Astrocyte (in vitro differentiated cells and primary cell): ENCODE measurements at regions not wholly inside any gene's neighbourhood (a gene's known extent, or its start where the extent isn't known, plus 50 kb on each side); places are given as distances from the start of the nearest gene placed in this dataset.

Experiments used
- DNase-seq: peaks from one replicate; pipeline ENCODE4 v3.0.0-alpha.2; 2010; ENCODE audit warnings: low read depth
- FAIRE-seq: peaks from 2 replicates; lab custom pipeline; 2011; peaks lifted over from hg19 to GRCh38; lab: Jason Lieb, UNC
- H2AFZ ChIP-seq: 2 replicates; pipeline ENCODE4 v1.6.0; 2012; ENCODE audit warnings: low read depth, low read length, inconsistent platforms
- H3K27ac ChIP-seq: 2 replicates; pipeline ENCODE4 v1.5.1; 2011; ENCODE audit warnings: low read depth, low read length, inconsistent platforms
- H3K27me3 ChIP-seq: 2 replicates; pipeline ENCODE4 v1.6.0; 2011; ENCODE audit warnings: low read length, inconsistent platforms; ENCODE audit not compliant: insufficient read depth
- H3K36me3 ChIP-seq: 2 replicates; pipeline ENCODE4 v1.5.1; 2011; ENCODE audit warnings: low read length, inconsistent platforms; ENCODE audit not compliant: insufficient read depth
- H3K4me1 ChIP-seq: 2 replicates; pipeline ENCODE4 v1.5.1; 2011; ENCODE audit warnings: low read length, inconsistent platforms; ENCODE audit not compliant: insufficient read depth
- H3K4me2 ChIP-seq: 2 replicates; pipeline ENCODE4 v1.6.0; 2012; ENCODE audit warnings: low read length, inconsistent platforms
- H3K4me3 ChIP-seq: 2 replicates; pipeline ENCODE4 v1.5.1; 2011; ENCODE audit warnings: low read depth, mild to moderate bottlenecking, low read length, inconsistent platforms; ENCODE audit not compliant: insufficient read depth
- H3K79me2 ChIP-seq: 2 replicates; pipeline ENCODE4 v1.6.0; 2012; ENCODE audit warnings: mild to moderate bottlenecking, low read length, inconsistent platforms; ENCODE audit not compliant: insufficient read depth
- H3K9ac ChIP-seq: 2 replicates; pipeline ENCODE4 v1.6.0; 2012; ENCODE audit warnings: mild to moderate bottlenecking, low read length, inconsistent platforms
- H3K9me3 ChIP-seq: 2 replicates; pipeline ENCODE4 v1.5.1; 2012; ENCODE audit warnings: low read depth, mild to moderate bottlenecking, low read length, inconsistent platforms; ENCODE audit not compliant: insufficient read depth
- H4K20me1 ChIP-seq: 2 replicates; pipeline ENCODE4 v1.6.0; 2012; ENCODE audit warnings: low read length, inconsistent platforms; ENCODE audit not compliant: insufficient read depth
- H3K27ac Mint-ChIP-seq: one replicate; pipeline ENCODE4 v1.8.0; 2021; ENCODE audit warnings: mild to moderate bottlenecking, mixed read lengths; ENCODE audit not compliant: unreplicated experiment
- H3K27me3 Mint-ChIP-seq: one replicate; pipeline ENCODE4 v1.8.0; 2021; ENCODE audit warnings: low read depth, mixed read lengths; ENCODE audit not compliant: unreplicated experiment
- H3K36me3 Mint-ChIP-seq: one replicate; pipeline ENCODE4 v1.8.0; 2021; ENCODE audit warnings: low read depth, mixed read lengths; ENCODE audit not compliant: unreplicated experiment
- H3K4me1 Mint-ChIP-seq: one replicate; pipeline ENCODE4 v1.8.0; 2021; ENCODE audit warnings: low read depth, mixed read lengths; ENCODE audit not compliant: unreplicated experiment
- H3K4me3 Mint-ChIP-seq: one replicate; pipeline ENCODE4 v1.8.0; 2021; ENCODE audit warnings: mild to moderate bottlenecking, moderate library complexity, mixed read lengths; ENCODE audit not compliant: unreplicated experiment
- H3K9me3 Mint-ChIP-seq: one replicate; pipeline ENCODE4 v1.8.0; 2021; ENCODE audit warnings: mild to moderate bottlenecking, mixed read lengths; ENCODE audit not compliant: unreplicated experiment
- EZH2 ChIP-seq: IDR thresholded peaks from 2 replicates; pipeline ENCODE4 v1.6.1; 2012; ENCODE audit warnings: mild to moderate bottlenecking, low read length, inconsistent platforms; ENCODE audit not compliant: insufficient read depth
- TF ChIP-seq, protein P1 (sequence below): IDR thresholded peaks from 2 replicates; pipeline ENCODE4 v1.5.1; 2011; ENCODE audit warnings: low read depth, mild to moderate bottlenecking, inconsistent platforms, low read length, moderate library complexity; ENCODE audit not compliant: insufficient read depth

DNA sequence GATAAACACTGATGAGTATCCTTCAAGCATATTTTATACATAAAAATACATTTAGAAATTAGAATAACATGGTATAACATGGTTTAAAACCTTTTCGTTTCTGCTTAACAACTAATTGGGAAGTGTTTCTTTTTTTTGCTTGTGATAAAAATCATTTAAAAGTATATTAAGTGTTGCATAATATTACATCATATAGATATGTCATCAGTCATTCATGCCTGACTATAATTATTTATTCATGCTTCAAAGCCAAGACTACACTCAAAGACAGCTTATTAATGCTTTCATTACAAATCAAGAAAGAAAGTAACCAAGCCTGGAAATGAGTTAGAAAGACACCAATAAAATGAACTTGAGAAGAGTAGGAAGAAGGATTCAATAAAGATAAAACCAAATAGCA, 136.6 kb upstream of the TP63 start:
- H3K9ac ChIP-seq: no peak overlapping the region
- H2AFZ ChIP-seq: no peak overlapping the region
- TF ChIP-seq, protein P1, sequence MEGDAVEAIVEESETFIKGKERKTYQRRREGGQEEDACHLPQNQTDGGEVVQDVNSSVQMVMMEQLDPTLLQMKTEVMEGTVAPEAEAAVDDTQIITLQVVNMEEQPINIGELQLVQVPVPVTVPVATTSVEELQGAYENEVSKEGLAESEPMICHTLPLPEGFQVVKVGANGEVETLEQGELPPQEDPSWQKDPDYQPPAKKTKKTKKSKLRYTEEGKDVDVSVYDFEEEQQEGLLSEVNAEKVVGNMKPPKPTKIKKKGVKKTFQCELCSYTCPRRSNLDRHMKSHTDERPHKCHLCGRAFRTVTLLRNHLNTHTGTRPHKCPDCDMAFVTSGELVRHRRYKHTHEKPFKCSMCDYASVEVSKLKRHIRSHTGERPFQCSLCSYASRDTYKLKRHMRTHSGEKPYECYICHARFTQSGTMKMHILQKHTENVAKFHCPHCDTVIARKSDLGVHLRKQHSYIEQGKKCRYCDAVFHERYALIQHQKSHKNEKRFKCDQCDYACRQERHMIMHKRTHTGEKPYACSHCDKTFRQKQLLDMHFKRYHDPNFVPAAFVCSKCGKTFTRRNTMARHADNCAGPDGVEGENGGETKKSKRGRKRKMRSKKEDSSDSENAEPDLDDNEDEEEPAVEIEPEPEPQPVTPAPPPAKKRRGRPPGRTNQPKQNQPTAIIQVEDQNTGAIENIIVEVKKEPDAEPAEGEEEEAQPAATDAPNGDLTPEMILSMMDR: no peak
- TF ChIP-seq EZH2: no peak
- no peaks in the 10 kb centered on the region for H3K9me3 ChIP-seq
- Mint-ChIP-seq H3K27me3 (peaks cover 8% of the 10 kb centered on the region), H3K36me3 (no peaks in the 10 kb centered on the region), H3K27ac (no peak overlapping the region), H3K4me3 (no peak overlapping the region), H3K4me1 (peaks cover 2% of the 10 kb centered on the region), H3K9me3 (peaks cover 2% of the 10 kb centered on the region)
- H3K36me3 ChIP-seq: no peaks in the 10 kb centered on the region
- FAIRE-seq (no peak), DNase-seq (no peak)
- H3K27me3 ChIP-seq: no peaks in the 10 kb centered on the region
- H4K20me1 ChIP-seq: no peaks in the 10 kb centered on the region
- H3K79me2 ChIP-seq: no peaks in the 10 kb centered on the region
- no peak overlapping the region for H3K4me3 ChIP-seq
- H3K4me1 ChIP-seq: no peaks in the 10 kb centered on the region
- no peak overlapping the region for H3K4me2 ChIP-seq
- no peak overlapping the region for H3K27ac ChIP-seq

DNA sequence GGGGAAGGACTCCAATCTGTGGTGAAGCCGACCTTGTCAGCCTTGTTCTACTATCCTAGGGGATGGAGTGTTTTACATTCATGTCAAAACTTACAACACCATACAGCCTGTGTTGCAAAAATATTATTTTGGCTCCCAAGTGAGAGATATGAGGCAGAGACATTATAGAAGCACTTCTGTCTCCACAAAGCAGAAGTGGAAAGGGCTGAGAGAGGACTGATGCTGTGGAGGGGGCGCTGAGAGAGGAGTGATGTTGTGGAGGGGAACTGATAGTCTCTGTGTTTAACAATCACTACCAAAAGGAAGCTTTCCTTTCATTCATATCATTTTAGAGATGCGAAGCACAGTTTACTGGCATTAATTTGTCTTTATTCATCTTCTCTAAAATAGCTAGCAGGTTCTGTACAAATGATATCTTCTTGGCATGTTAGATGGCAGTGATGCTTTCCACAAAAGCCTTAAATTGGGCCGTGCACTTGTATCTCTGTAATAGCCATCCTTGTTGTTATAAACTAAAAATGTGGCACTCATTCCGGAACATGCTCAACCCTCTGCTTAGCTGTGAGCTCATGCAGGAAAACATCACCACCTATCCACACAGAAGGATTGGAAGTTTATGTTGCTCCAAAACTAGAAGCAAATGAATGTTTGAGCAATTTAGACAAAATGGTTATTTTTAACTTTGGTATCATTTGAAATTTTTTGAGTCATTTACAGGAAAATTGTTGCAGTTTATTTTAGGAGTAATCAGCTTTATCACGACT, 134.6 kb upstream of the TP63 start:
- H3K4me1 Mint-ChIP-seq: no peaks in the 10 kb centered on the region
- H3K27ac Mint-ChIP-seq: no peak overlapping the region
- peaks cover 8% of the 10 kb centered on the region for H3K27me3 Mint-ChIP-seq
- no peaks in the 10 kb centered on the region for H3K4me1 ChIP-seq
- peaks cover 2% of the 10 kb centered on the region for H3K9me3 Mint-ChIP-seq
- H3K27me3 ChIP-seq: no peaks in the 10 kb centered on the region
- no peaks in the 10 kb centered on the region for H3K9me3 ChIP-seq
- no peaks in the 10 kb centered on the region for H4K20me1 ChIP-seq
- FAIRE-seq (no peak), DNase-seq (no peak)
- no peaks in the 10 kb centered on the region for H3K79me2 ChIP-seq
- no peak overlapping the region for H3K4me3 Mint-ChIP-seq
- no peak overlapping the region for H3K27ac ChIP-seq
- no peaks in the 10 kb centered on the region for H3K36me3 ChIP-seq
- no peak overlapping the region for H3K4me2 ChIP-seq
- H3K36me3 Mint-ChIP-seq: no peaks in the 10 kb centered on the region
- H3K4me3 ChIP-seq: no peak overlapping the region
- H2AFZ ChIP-seq: no peak overlapping the region
- TF ChIP-seq, protein P1: no peak
- no peak for TF ChIP-seq EZH2
- no peak overlapping the region for H3K9ac ChIP-seq

DNA sequence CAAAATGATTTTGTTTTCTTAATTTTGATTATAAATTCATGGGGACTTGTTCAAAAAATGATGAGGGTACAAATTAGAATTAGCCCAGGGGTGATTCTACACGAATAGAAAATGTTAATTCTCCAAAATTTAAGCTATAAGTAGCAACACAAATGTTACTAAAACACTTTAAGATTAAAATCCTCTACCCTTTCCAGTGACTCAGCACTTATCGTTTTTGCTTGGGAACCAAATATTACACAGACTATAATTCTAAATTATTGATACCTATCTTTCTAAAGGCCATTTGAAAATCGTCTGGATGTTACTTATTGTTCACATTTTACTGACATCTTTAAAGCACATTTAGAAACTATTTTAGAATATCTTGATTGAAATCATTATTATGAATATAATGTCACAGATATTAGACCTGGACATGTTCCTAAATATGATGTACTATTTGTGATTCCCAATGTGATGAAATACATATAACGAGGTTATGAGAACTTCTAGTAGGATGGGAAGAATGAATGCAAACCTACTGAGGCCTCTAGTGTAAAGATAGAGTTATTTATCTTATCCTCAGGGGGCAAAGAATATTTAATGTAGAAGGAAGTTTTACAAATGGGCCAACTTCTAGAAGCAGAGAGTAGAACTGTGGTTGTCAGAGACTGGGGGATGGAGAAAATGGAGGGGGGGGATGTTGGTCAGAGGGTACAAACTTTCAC, 132.0 kb upstream of the TP63 start:
- H3K4me3 Mint-ChIP-seq: no peak overlapping the region
- H3K27me3 ChIP-seq: no peaks in the 10 kb centered on the region
- H3K79me2 ChIP-seq: no peaks in the 10 kb centered on the region
- H3K4me1 ChIP-seq: no peaks in the 10 kb centered on the region
- no peak overlapping the region for H3K4me2 ChIP-seq
- no peak overlapping the region for H3K4me3 ChIP-seq
- FAIRE-seq: no peak
- no peak overlapping the region for H2AFZ ChIP-seq
- TF ChIP-seq, protein P1: no peak
- TF ChIP-seq EZH2: no peak
- H3K27me3 Mint-ChIP-seq: peaks cover 8% of the 10 kb centered on the region
- H3K27ac ChIP-seq: no peak overlapping the region
- no peak overlapping the region for H3K27ac Mint-ChIP-seq
- H3K36me3 ChIP-seq: no peaks in the 10 kb centered on the region
- H3K4me1 Mint-ChIP-seq: no peaks in the 10 kb centered on the region
- no peak overlapping the region for H3K9ac ChIP-seq
- no peaks in the 10 kb centered on the region for H3K9me3 ChIP-seq
- no peaks in the 10 kb centered on the region for H4K20me1 ChIP-seq
- no peak for DNase-seq
- no peaks in the 10 kb centered on the region for H3K36me3 Mint-ChIP-seq
- H3K9me3 Mint-ChIP-seq: peaks cover 2% of the 10 kb centered on the region
